NCI-H1105 treated with DMSO at 0.1 percent for 48 hours (cell line): ENCODE measurements at regions not wholly inside any gene's neighbourhood (a gene's known extent, or its start where the extent isn't known, plus 50 kb on each side); places are given as distances from the start of the nearest gene placed in this dataset.

Source experiments
- DNase-seq: peaks from one replicate; lab custom pipeline; 2025; lab: John Stamatoyannopoulos, UW

GRCh38 chr20:21839982-21840381, 134.5 kb downstream of the PAX1 start:
- DNase-seq, result no peak

DNA sequence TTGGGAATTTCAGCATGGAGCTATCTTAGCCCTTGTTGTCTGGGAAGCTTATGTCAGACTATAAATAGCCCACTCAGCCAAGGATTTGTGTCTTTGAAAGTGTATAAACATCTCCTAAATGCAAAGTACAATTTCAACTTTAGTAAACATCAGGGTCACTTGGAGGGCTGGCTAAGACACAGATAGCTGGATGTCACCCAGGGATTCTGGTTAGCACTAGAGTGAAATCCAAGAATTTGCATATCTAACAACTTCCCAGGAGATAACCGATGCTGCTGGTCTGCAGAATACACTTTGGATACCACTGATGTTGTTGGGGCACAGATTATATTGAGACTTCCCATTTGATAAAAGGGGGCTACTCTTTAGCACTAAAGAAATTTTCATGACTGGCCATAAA, 130.9 kb downstream of the PAX1 start:
- no peak for DNase-seq

DNA sequence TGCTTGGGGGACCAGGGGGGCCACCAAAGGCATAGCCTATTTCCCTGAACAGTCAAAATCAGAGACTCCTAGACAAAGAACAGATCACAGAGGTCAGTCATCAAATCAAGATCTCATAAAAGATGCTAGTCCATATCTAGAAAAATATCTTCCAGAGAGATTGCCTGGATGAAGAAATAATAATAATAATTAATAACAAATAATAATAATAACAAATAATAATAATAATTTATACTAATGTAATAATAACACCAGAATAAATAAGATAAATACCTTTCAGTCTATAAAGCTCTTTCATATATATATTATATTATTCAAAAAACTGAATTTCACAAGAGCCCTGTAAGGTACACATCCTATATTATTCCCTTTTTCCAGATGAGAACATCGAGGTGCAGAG, 129.6 kb downstream of the PAX1 start:
- DNase-seq, result no peak

DNA sequence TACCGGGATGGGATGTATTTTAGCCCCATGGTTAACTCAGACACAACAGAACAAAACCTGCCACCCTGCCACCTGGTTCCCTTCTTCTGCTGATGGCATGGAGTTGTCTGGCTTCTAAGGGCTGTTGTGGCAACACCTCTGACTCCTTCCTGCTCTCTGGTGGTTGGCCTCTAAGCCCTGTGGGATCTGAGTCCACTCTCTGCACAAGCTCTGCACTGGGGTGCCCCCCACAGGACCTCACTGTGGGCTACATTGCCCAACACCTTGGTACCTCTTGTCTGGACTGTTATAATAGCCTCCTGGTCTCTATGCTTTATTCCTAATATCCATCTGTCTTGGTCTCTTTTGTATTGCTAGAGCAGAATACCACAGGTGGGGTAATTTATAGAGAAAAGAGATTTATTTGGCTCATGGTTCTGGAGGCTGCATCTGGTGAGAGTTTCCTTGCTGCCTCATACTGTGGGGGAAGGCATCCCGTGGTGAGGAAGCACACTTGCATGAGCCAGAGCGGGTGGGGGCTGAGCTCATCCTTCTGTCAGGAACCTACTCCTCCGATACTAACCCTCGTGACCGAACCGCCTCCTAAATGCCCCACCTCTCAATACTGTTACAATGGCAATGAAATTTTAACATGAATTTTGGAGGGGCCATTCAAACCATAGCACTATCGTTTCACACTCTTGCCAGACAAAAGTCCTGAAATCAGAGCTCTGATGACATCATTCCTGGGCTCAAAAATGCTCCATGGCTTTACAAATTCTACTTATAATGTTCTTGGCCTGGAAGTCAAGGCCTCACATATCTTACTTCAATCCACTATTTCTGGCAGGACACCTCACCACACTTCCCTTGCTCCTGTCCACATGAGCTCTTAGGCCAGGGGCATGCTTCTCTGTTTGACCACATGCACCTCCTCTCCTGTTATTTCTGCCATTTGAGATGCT, 127.2 kb downstream of the PAX1 start:
- no peak for DNase-seq

GRCh38 chr20:21826976-21827375, 121.5 kb downstream of the PAX1 start:
- no peak for DNase-seq

DNA sequence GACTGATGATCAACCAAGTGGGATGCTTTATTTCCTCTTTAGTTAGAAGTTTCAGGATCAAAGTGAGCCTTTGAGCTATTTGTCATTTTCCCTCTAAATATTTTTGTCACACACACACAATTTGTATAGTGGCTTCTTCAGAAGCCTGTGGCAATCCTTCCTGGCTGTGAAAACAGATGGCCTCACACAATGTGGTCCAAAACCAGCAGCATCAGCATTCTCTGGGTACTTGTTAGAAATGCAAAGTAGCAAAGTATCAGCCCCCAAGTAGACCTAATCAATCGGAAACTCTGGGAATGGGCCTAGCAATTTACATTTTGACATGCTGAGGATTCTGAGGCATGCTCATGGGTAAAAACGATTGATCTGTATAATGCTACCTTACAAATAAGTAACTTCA, 115.9 kb downstream of the PAX1 start:
- no peak for DNase-seq

GRCh38 chr20:21820688-21821087, 115.2 kb downstream of the PAX1 start:
- DNase-seq, result peak; percentile 91

DNA sequence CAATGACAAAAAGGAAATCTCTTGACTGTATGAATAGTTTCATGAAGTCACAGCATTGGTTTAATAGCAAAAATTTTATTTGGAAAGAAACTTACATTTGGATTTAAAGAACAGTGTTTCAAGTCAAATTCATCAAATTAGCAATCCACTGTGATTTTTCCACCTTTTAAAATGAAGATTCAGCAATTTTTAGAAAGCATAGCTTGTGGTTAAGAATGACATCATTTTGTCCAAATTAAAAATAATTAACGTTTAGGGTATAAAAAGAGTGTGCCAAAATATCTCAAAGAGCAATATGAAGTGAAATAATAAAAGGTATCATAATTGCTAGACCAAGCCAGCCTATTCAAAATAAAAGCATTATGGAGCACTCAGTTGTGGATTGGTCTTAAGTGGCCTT, 114.6 kb downstream of the PAX1 start:
- peak; percentile 94 for DNase-seq

GRCh38 chr20:21812379-21812778, 106.9 kb downstream of the PAX1 start:
- peak; percentile 44 for DNase-seq

DNA sequence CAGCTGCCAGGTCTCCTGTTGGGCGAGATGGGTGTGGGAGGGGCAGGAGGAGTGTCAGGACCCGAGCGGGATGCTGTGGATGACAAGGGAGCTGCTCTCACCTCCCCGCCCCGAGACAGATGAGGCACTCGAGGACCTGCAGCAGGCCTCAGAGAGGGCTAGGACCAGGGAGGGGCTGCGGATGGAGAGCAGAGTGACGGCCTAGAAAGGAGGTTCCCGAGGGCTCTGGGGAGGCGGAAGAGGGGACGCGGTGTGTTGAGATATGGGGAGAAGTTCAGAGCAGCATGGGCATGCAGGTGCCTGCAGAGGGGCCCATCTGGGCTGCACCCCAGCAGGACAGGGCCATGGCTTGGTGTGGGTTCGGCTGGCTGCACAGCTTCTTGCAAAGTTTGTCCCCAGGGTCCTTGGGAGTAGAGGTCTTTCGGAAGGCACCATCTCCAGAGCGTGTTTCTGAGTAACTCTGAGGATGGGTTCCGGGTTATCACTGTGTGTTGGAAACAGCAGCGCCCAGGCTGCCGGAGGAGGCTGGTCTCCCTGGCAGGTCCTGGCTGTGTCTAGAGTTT, 104.6 kb downstream of the PAX1 start:
- no peak for DNase-seq

DNA sequence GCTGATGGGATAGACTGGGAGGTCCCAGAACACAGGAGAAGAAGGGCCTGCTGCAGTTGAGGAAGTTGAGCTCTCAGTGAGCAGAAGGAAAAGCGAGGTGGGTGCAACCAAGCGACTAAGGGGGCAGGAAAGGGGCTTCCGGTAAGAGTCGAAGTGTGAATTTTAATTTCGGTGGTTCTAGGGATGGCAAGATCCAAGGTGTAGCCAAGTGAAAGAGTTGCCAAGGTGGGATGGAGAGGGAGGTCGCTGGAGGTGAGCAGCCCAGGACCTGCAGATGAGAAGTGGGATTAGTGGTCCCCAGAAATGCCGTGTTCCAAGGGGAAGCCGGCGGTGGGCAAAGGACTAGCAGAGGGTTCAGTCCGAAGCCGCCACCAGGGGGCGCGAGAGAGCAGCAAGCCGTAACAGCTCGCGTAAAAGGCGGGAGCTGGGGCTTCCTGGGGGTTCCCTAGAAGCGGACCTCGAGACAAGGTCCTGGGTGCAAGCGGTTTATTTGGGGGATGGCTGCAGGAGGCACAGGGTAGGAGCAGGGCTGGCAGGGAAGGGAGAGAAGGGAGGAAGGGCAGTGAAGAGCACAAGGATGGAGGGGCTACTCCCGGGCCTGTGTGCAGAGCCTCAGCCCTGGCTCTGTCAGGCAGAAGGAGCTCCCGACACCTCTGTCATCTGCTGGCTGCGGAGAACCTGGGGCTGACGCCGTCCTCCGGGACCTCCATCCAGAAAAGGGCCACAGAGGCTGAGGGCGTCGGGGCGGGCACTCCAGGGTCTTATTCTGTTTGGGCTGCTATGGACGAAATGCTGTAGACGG, 103.6 kb downstream of the PAX1 start:
- DNase-seq, result no peak

DNA sequence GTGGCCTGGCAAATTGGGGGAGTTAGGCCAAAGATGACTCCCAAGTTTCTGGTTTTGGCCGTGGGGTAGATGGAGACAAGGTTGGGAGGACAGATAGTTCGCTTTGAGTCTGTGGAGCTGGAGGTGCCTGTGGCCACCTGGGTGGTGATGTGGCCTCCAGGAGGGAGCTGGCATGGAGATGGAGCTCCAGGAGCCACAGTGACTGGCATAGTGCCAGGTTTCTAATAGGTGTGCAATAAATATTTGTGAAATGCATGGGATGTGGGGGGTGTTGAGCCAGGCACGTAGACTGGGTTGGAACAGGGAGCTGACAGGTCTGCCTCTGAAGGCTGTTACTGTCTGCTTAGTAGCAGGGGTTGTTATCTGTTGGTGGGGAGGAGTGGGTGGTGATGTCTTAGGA, 102.7 kb downstream of the PAX1 start:
- no peak for DNase-seq

DNA sequence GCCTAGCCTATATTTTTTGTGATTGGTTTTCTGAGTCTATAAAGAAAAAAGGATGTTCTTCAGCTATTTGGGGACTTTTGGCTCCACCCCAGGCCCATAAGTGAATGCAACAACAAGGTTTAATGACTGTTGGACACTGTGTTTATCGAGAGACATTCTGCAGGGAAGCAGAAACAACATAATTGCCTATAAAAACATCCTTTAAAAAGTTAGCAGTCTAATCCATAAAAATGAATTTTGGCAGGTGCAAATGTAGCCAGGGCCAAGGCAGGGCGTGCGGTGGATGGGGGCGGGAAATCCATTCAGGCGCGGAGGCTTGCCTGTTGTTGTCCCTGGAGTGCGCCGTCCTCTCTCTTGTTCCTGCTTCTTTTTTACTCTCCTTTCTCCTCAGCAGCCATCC, 99.3 kb downstream of the PAX1 start:
- DNase-seq, result peak; percentile 68

- DNase-seq, result no peak
Observed at GRCh38 chr20:21801193-21801592, 95.7 kb downstream of the PAX1 start.

DNA sequence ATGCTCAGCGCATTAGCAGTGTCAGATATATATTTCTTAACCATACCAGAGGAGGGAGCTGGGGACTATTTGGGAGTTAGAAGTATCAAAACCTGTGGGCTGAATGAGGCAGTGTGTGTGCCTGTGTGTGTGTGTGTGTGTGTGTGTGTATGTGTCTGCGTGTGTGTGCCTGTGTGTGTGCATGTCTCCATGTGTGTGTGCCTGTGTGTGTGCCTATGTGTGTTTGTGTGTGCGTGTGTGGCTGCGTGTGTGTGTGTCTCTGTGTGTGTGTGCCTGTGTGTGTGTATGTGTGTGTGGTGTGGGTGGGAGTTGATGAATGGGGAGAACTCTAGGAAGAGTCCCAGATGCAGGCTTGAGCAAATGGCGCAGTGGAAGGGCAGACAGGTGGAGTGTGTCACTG, 92.9 kb downstream of the PAX1 start:
- no peak for DNase-seq

DNA sequence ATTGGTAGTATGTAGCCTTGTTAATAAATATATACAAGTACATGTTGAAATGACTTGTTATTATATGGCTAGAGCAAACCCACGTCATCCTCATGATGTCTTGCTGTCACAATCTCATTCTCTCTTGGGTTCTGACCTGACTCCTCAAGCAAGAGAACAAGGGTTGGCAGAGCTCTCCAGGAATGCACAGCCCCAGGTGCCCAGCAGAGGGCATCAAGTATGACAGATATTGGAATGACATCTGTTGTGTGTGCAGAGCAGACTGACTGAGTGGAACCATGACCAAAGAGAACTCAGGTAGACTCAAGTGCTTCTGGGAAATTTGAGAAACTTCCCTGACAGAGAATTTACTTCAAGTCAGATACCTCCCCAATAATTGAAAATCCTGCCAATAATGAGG, 90.6 kb downstream of the PAX1 start:
- DNase-seq, result no peak

GRCh38 chr20:21788082-21788481, 82.6 kb downstream of the PAX1 start:
- DNase-seq, result no peak

DNA sequence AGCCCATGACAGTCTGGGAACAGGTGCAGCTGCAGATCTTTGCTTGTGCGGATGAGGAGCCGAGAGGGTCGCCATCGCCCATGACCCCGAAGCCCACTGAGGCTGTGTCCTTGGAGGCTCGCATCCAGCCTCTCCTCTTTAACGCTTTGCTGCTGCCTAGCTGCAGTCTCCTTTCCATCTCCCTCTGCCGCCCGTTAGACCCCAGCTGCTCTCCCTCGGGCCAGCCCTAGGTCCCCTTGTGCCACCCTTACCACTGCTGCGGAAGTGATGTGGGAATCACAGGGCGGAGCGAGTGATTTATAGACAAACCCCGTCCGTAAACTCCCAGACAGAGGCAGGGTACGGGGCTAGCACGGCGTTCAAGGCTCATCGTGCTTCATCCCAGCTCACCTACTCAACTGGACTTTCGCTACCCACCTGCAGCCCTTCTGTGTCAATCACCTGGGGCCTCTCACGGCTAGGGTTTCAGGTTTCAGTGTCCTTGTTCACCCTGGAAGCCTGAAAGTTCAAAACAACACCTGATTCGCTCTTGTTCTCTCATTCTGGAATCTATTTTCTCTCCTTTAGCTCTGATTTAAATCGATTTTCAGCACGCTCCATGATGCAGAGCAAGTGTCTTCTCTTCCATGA, 76.1 kb downstream of the PAX1 start:
- peak; percentile 42 for DNase-seq

GRCh38 chr20:21780528-21780927, 75.1 kb downstream of the PAX1 start:
- DNase-seq, result no peak
